GM12872 (cell line): ENCODE measurements at regions not wholly inside any gene's neighbourhood (a gene's known extent, or its start where the extent isn't known, plus 50 kb on each side); places are given as distances from the start of the nearest gene placed in this dataset.

Experiments used
- CTCF ChIP-seq: IDR thresholded peaks from 3 replicates; pipeline ENCODE4 v1.5.1; 2011; ENCODE audit warnings: low read depth, mild to moderate bottlenecking, low read length, moderate library complexity; ENCODE audit not compliant: insufficient read depth

GRCh38 chr1:208829595-208829994 is 585.4 kb upstream of the PLXNA2 start:
- TF ChIP-seq CTCF, result no peak

GRCh38 chr1:208834381-208835096 is 590.4 kb upstream of the PLXNA2 start:
- TF ChIP-seq CTCF, result no peak

GRCh38 chr1:208835097-208835463 is 590.9 kb upstream of the PLXNA2 start:
- no peak for TF ChIP-seq CTCF

GRCh38 chr1:208835781-208836180 is 591.6 kb upstream of the PLXNA2 start:
- TF ChIP-seq CTCF, result no peak

GRCh38 chr1:208837242-208837641 is 593.1 kb upstream of the PLXNA2 start:
- TF ChIP-seq CTCF, result no peak

GRCh38 chr1:208841436-208841835 is 597.3 kb upstream of the PLXNA2 start:
- no peak for TF ChIP-seq CTCF

GRCh38 chr1:208842451-208842850 is 598.3 kb upstream of the PLXNA2 start:
- TF ChIP-seq CTCF, result no peak
